Panc1 (cell line): ENCODE measurements at regions not wholly inside any gene's neighbourhood (a gene's known extent, or its start where the extent isn't known, plus 50 kb on each side); places are given as distances from the start of the nearest gene placed in this dataset.

ENCODE experiments used
- ATAC-seq: fragments of 200-7000 bp; cut with Tn5 transposase; 2 replicates; pipeline ENCODE4 v1.9.1; 2020; ENCODE audit warnings: mild to moderate bottlenecking, moderate library complexity
- BruUV-seq: library from RNA; stranded (reverse); fragments of 400-500 nt; replicated peaks from 2 replicates; lab custom pipeline; 2021; lab: Mats Ljungman, UMichigan
- CTCF ChIA-PET: fragments of 300-600 bp; sonication (Branson Sonifier 250); formaldehyde crosslinking; loops from one replicate; lab custom pipeline; 2022; ENCODE audit warnings: antibody characterized with exemption; lab: Charles Lee
- POLR2A ChIA-PET: fragments of 300-600 bp; sonication (Branson Sonifier 250); formaldehyde crosslinking; loops from one replicate; lab custom pipeline; 2022; ENCODE audit warnings: antibody characterized with exemption; lab: Charles Lee
- DNase-seq: peaks from one replicate; pipeline ENCODE4 v3.0.0-alpha.2; 2010; ENCODE audit warnings: low read depth, low spot score
- H3K27ac ChIP-seq: 2 replicates; pipeline ENCODE4 v1.5.1; 2011; ENCODE audit warnings: mild to moderate bottlenecking, low read length, inconsistent platforms
- H3K27me3 ChIP-seq: fragments of 200-500 bp; sonication (Bioruptor generic); 2 replicates; pipeline ENCODE4 v1.6.0; 2014; ENCODE audit warnings: low read length, inconsistent platforms; ENCODE audit not compliant: control insufficient read depth, insufficient read depth
- H3K36me3 ChIP-seq: fragments of 200-500 bp; sonication (Bioruptor generic); 2 replicates; pipeline ENCODE4 v1.5.1; 2014; ENCODE audit warnings: inconsistent platforms, mild to moderate bottlenecking, low read length, moderate library complexity; ENCODE audit not compliant: control insufficient read depth, insufficient read depth
- H3K4me1 ChIP-seq: 2 replicates; pipeline ENCODE4 v1.5.1; 2011; ENCODE audit warnings: inconsistent platforms, mild to moderate bottlenecking, low read length, moderate library complexity; ENCODE audit not compliant: control insufficient read depth, insufficient read depth
- H3K4me3 ChIP-seq, 2 experiments: 2 replicates each; pipeline ENCODE4 v1.5.1; 2011 to 2012; ENCODE audit warnings: low read depth in 2 of 2, low read length in 2 of 2, mild to moderate bottlenecking in 2 of 2, inconsistent platforms in 1 of 2, moderate library complexity in 1 of 2
- H3K9me3 ChIP-seq: fragments of 200-500 bp; sonication (Bioruptor generic); 2 replicates; pipeline ENCODE4 v1.5.1; 2014; ENCODE audit warnings: low read depth, mild to moderate bottlenecking, inconsistent platforms, low read length, moderate library complexity; ENCODE audit not compliant: control insufficient read depth, insufficient read depth
- POLR2AphosphoS5 ChIP-seq: IDR thresholded peaks from 2 replicates; pipeline ENCODE4 v1.6.1; 2012; ENCODE audit warnings: mild to moderate bottlenecking, low read depth, low read length, moderate library complexity
- SIN3A ChIP-seq: IDR thresholded peaks from 2 replicates; pipeline ENCODE4 v1.6.1; 2012; ENCODE audit warnings: low read depth, mild to moderate bottlenecking, low read length, moderate library complexity, borderline replicate concordance; ENCODE audit not compliant: insufficient read depth
- TCF7L2 ChIP-seq: IDR thresholded peaks from 2 replicates; pipeline ENCODE4 v1.6.1; 2011; ENCODE audit warnings: mild to moderate bottlenecking, low read depth, low read length, inconsistent platforms
- in situ Hi-C: cut with HindIII; loops from 2 replicates; pipeline ENCODE4 v1.10.0; 2016; ENCODE audit warnings: low sequenced_read_pairs, low pct_unique_long_range_greater_than_20kb
- intact Hi-C: fragments of 100-400 bp; cut with micrococcal nuclease; formaldehyde crosslinking; loops from one replicate; pipeline ENCODE4 v1.10.0; 2022; ENCODE audit not compliant: unreplicated experiment
- TF ChIP-seq, protein P1 (sequence below), 2 experiments: IDR thresholded peaks; 2 replicates each; pipeline ENCODE4 v1.6.1; 2011 to 2012; ENCODE audit warnings: low read depth in 2 of 2, control low read depth in 1 of 2, low read length in 1 of 2, mild to moderate bottlenecking in 1 of 2, moderate library complexity in 1 of 2; ENCODE audit not compliant: insufficient read depth in 1 of 2
- TF ChIP-seq, protein P2 (sequence below): fragments of 450-650 bp; IDR thresholded peaks from 2 replicates; pipeline ENCODE4 v1.5.1; 2017; ENCODE audit warnings: mild to moderate bottlenecking

DNA sequence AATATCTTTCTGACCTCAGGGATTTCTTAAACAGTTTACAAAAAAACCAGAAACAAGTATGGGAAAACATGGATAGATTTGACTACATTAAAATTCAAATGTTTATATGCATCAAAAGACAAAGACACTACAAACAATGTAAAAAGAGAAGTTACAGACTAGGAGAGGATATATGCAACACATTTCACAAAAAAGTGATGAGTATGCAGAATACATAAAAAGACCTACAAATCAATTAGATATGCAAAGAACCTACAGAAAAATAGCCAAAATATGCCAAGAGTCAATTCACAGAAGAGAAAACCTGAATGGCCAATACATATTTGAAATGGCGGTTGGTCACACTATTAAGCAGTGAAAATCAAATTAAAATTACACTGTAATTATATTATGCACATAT is 175.0 kb downstream of the FOXD2 start:
- BruUV-seq: no TSS peak
- no peak for ATAC-seq
- intact Hi-C loops: no loop called here

DNA sequence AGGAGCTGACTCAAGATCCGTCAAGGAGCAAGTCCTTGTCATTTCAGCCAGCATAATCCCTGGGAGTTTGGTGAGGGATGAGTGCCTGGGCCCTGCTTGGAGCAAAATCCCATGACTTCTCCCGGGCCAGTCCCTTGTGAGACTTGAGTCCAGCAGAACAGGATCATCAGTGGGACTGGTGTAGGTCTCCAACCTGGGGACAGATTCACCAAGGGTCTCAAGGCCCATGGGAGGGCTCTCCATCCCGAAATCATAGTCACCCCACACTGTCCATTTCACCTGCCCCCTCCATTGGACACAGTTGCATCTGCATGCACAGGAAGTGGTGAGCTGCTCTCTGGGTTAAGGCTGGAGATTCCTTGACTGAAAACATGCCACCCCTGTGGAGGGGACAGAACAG is 178.2 kb downstream of the FOXD2 start:
- ChIA-PET POLR2A (no interaction called here), CTCF (no interaction called here)
- no peak overlapping the region for H3K27ac ChIP-seq
- ATAC-seq (no peak), DNase-seq (no peak)
- in situ Hi-C loops: no loop called here
- H3K36me3 ChIP-seq: no peaks in the 10 kb centered on the region
- intact Hi-C loops: no loop called here
- H3K9me3 ChIP-seq: no peaks in the 10 kb centered on the region
- TF ChIP-seq SIN3A (no peak), TCF7L2 (no peak), POLR2AphosphoS5 (no peak)
- TF ChIP-seq, protein P1, sequence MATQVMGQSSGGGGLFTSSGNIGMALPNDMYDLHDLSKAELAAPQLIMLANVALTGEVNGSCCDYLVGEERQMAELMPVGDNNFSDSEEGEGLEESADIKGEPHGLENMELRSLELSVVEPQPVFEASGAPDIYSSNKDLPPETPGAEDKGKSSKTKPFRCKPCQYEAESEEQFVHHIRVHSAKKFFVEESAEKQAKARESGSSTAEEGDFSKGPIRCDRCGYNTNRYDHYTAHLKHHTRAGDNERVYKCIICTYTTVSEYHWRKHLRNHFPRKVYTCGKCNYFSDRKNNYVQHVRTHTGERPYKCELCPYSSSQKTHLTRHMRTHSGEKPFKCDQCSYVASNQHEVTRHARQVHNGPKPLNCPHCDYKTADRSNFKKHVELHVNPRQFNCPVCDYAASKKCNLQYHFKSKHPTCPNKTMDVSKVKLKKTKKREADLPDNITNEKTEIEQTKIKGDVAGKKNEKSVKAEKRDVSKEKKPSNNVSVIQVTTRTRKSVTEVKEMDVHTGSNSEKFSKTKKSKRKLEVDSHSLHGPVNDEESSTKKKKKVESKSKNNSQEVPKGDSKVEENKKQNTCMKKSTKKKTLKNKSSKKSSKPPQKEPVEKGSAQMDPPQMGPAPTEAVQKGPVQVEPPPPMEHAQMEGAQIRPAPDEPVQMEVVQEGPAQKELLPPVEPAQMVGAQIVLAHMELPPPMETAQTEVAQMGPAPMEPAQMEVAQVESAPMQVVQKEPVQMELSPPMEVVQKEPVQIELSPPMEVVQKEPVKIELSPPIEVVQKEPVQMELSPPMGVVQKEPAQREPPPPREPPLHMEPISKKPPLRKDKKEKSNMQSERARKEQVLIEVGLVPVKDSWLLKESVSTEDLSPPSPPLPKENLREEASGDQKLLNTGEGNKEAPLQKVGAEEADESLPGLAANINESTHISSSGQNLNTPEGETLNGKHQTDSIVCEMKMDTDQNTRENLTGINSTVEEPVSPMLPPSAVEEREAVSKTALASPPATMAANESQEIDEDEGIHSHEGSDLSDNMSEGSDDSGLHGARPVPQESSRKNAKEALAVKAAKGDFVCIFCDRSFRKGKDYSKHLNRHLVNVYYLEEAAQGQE (IDR thresholded peaks at IDR 0.05; ENCODE audit: insufficient read depth in 1 of 2, low read depth in 2 of 2, low read length in 1 of 2): no peak
- TF ChIP-seq, protein P2, sequence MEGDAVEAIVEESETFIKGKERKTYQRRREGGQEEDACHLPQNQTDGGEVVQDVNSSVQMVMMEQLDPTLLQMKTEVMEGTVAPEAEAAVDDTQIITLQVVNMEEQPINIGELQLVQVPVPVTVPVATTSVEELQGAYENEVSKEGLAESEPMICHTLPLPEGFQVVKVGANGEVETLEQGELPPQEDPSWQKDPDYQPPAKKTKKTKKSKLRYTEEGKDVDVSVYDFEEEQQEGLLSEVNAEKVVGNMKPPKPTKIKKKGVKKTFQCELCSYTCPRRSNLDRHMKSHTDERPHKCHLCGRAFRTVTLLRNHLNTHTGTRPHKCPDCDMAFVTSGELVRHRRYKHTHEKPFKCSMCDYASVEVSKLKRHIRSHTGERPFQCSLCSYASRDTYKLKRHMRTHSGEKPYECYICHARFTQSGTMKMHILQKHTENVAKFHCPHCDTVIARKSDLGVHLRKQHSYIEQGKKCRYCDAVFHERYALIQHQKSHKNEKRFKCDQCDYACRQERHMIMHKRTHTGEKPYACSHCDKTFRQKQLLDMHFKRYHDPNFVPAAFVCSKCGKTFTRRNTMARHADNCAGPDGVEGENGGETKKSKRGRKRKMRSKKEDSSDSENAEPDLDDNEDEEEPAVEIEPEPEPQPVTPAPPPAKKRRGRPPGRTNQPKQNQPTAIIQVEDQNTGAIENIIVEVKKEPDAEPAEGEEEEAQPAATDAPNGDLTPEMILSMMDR: no peak
- no peak overlapping the region for H3K4me3 ChIP-seq
- no TSS peak for BruUV-seq
- no peaks in the 10 kb centered on the region for H3K4me1 ChIP-seq
- H3K27me3 ChIP-seq: peaks cover 3% of the 10 kb centered on the region; the same call in 1 of the 2 replicates

More for the DNA sequence above, 175.0 kb downstream of the FOXD2 start:
- POLR2A ChIA-PET: no interaction called here
- in situ Hi-C loops: no loop called here
- Histone ChIP-seq H3K4me3 (no peak overlapping the region), H3K36me3 (no peaks in the 10 kb centered on the region), H3K9me3 (no peaks in the 10 kb centered on the region), H3K27ac (no peak overlapping the region), H3K4me1 (no peaks in the 10 kb centered on the region), H3K27me3 (no peaks in the 10 kb centered on the region)
- no peak for DNase-seq
- CTCF ChIA-PET: interaction anchor here (0.6 kb wide), 1 partner anchor 97 kb away, joined by 3 read pairs; no protein-coding TSS in a partner anchor
- TF ChIP-seq POLR2AphosphoS5 (no peak), TCF7L2 (no peak), SIN3A (no peak)
- TF ChIP-seq, protein P2: no peak
- TF ChIP-seq, protein P1 (IDR thresholded peaks at IDR 0.05; ENCODE audit: insufficient read depth in 1 of 2, low read depth in 2 of 2, low read length in 1 of 2): no peak
